ENCODE measurements at regions not wholly inside any gene's neighbourhood (a gene's known extent, or its start where the extent isn't known, plus 50 kb on each side); places are given as distances from the start of the nearest gene placed in this dataset.

DNA sequence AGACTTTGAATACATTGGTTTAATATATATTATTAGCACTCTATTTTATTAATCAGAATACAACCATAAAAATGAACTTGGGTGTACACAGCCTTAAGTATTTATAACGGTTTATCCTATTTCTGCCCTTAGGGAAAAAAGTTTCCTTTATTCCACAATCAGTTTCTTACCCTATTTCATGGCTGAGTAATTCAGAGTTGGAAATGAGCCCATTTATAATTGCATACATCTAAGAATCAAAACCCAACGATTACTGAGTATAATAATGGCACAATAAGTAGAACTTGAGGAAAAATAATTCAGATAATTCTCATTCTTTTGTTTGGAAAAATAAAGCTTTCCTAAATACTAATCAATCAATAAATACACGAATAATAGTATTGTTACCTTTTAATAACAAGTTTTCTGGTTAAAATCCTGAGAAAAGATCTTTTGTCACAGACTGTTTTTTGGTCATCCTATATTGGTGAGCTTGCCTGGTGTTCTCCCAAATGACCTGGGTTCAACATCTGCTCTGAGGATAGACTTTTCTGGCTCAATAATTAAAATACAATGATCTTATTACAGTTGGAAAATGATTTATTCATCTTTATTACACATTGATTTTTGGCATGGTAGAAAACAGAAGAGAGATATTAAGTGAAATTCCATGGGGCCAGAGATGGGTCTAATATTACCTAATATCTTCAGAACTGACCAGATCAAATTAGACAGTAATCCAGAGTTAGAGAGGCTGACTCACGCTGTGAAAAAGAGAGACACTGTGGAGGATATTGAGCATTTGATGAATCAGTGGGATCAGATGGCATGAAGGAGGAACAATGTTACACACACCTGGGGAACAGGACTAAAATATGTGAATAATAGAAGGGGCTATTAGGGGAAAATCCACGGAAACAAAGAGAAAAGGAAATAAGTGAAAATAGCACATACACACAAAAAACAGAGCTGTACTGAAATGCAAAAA is 162.1 kb upstream of the TBX18 start (continued):
- TF ChIP-seq XRCC3 (IDR thresholded peaks at IDR 0.05): no peak
- TF ChIP-seq ZNF384 (IDR thresholded peaks at IDR 0.05; ENCODE audit: low read depth, low read length): no peak
- TF ChIP-seq MITF (IDR thresholded peaks at IDR 0.05): no peak
- TF ChIP-seq FOXK1 (CRISPR knock-in tag; IDR thresholded peaks at IDR 0.05; ENCODE audit: borderline replicate concordance): no peak
- TF ChIP-seq CBFA2T2 (conservative IDR thresholded peaks at IDR 0.05): no peak
- no peak for TF ChIP-seq TARDBP (IDR thresholded peaks at IDR 0.05)
- no peak for TF ChIP-seq ZNF316 (IDR thresholded peaks at IDR 0.05)

DNA sequence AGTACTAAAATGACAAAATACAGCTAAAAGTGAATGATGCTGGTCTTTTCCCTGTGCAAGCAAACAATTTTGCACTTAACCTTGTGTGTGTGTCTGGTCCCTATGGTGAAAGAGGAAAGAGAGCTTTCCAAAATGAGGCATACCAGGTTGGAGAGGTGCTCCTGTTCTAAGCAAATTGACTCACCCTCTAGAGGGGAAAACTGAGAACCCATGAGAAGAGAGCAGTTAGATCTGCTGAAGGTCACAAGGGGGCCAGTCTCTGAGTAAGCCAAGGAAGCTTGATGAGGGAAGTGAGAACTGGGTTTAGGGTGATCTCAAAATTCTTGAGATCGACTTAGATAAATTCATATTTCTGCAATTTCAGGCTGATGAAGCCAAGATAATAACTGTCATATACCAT is 157.5 kb upstream of the TBX18 start:
- CTCF ChIA-PET (ENCODE audit: low intra/inter-chr PET ratio): no interaction called here
- Histone ChIP-seq H3K27me3 (ENCODE audit: control insufficient read depth in 2 of 2, insufficient read depth in 2 of 2, low read length in 2 of 2) (no peaks in the 10 kb centered on the region), H2AFZ (ENCODE audit: low read depth, low read length) (no peak overlapping the region), H3K9ac (ENCODE audit: insufficient read depth in 1 of 2, low read depth in 2 of 2, low read length in 2 of 2) (no peak overlapping the region), H3K9me3 (replicated peaks; ENCODE audit: control insufficient read depth, insufficient read depth, low read depth, low read length) (no peaks in the 10 kb centered on the region), H3K4me1 (replicated peaks in 1 of 2; ENCODE audit: control insufficient read depth in 2 of 2, insufficient read depth in 2 of 2, low read length in 2 of 2) (no peaks in the 10 kb centered on the region), H3K9me1 (ENCODE audit: control insufficient read depth, insufficient read depth, low read length) (no peaks in the 10 kb centered on the region), H3K4me3 (no peak overlapping the region), H3K4me2 (ENCODE audit: insufficient read depth, low read length) (no peak overlapping the region), H3K27ac (ENCODE audit: extremely low read depth, low read depth, low read length) (no peak overlapping the region), H3K36me3 (ENCODE audit: control insufficient read depth, insufficient read depth, low read length) (no peaks in the 10 kb centered on the region), H3K79me2 (ENCODE audit: control insufficient read depth, insufficient read depth, low read length) (no peaks in the 10 kb centered on the region), H4K20me1 (replicated peaks; ENCODE audit: control insufficient read depth, insufficient read depth, low read length) (no peaks in the 10 kb centered on the region)
- no TSS peak for BruUV-seq (replicated peaks)
- in situ Hi-C loops (cut with MboI): no loop called here
- WGBS (ENCODE audit: insufficient coverage, low coverage, missing lambda C conversion rate): 5% methylated on average over 1 of the region's 1 CpG
- FAIRE-seq: no peak
- ATAC-seq: no peak
- DNase-seq (ENCODE audit: extremely low read depth in 1 of 4, low spot score in 3 of 4): no peak
- POLR2A ChIA-PET: interaction anchor here (0.6 kb wide), 1 partner anchor 42 kb away, joined by 3 read pairs; no protein-coding TSS in a partner anchor
- intact Hi-C loops (cut with micrococcal nuclease): no loop called here
- TF ChIP-seq NCOA1 (IDR thresholded peaks at IDR 0.05; ENCODE audit: low read depth) (no peak), MBD2 (IDR thresholded peaks at IDR 0.05; ENCODE audit: borderline replicate concordance, low read depth) (no peak), ZNF146 (CRISPR knock-in tag; IDR thresholded peaks at IDR 0.05; ENCODE audit: unreplicated experiment) (no peak), ATF1 (CRISPR knock-in tag; IDR thresholded peaks at IDR 0.05) (no peak), ATF1 (tag; IDR thresholded peaks at IDR 0.05) (no peak), NCOA6 (IDR thresholded peaks at IDR 0.05) (no peak), IRF9 (tag; IDR thresholded peaks at IDR 0.05) (no peak), ZNF324 (CRISPR knock-in tag; IDR thresholded peaks at IDR 0.05) (no peak), NFE2L1 (tag; IDR thresholded peaks at IDR 0.05; ENCODE audit: borderline replicate concordance, low read depth) (no peak), CCNT2 (IDR thresholded peaks at IDR 0.05; ENCODE audit: borderline replicate concordance, extremely low read depth, insufficient read length, low read depth, low read length) (no peak), PHF21A (IDR thresholded peaks at IDR 0.05; ENCODE audit: borderline replicate concordance, low read depth) (no peak), TAF15 (IDR thresholded peaks at IDR 0.05; ENCODE audit: low read depth, low read length) (no peak)
- TF ChIP-seq, protein P1, sequence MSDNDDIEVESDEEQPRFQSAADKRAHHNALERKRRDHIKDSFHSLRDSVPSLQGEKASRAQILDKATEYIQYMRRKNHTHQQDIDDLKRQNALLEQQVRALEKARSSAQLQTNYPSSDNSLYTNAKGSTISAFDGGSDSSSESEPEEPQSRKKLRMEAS (CRISPR knock-in tag; IDR thresholded peaks at IDR 0.05): no peak

All from K562 (cell line).